IMR-90 (cell line): ENCODE measurements at regions not wholly inside any gene's neighbourhood (a gene's known extent, or its start where the extent isn't known, plus 50 kb on each side); places are given as distances from the start of the nearest gene placed in this dataset.

Experiments used
- ATAC-seq: fragments of 200-7000 bp; cut with Tn5 transposase; 2 replicates; pipeline ENCODE4 v1.9.1; 2020; ENCODE audit warnings: low read depth, mild to moderate bottlenecking, moderate library complexity
- BruUV-seq: library from RNA; stranded (reverse); fragments of 400-500 nt; replicated peaks from 2 replicates; lab custom pipeline; 2021; lab: Mats Ljungman, UMichigan
- CTCF ChIA-PET: fragments of 300-600 bp; formaldehyde crosslinking; extraction: SDS; loops from one replicate; lab custom pipeline; 2021; ENCODE audit warnings: antibody characterized with exemption; lab: Yijun Ruan, JAX
- POLR2A ChIA-PET: fragments of 300-600 bp; sonication (Branson Sonifier 250); formaldehyde crosslinking; loops from one replicate; lab custom pipeline; 2022; ENCODE audit warnings: antibody characterized with exemption; ENCODE audit not compliant: unreplicated experiment; lab: Charles Lee
- DNase-seq: peaks from one replicate; pipeline ENCODE4 v3.0.0; 2013
- H2AFZ ChIP-seq: replicated peaks from 2 replicates; pipeline ENCODE3; 2013; ENCODE audit warnings: low read length, mild to moderate bottlenecking; ENCODE audit not compliant: poor library complexity
- H2AK5ac ChIP-seq: 2 replicates; pipeline ENCODE4 v1.6.1; 2013; ENCODE audit warnings: low read depth, low read length, inconsistent platforms
- H2AK9ac ChIP-seq: replicated peaks from 2 replicates; pipeline ENCODE3; 2013; ENCODE audit warnings: mild to moderate bottlenecking, low read depth, low read length, moderate library complexity; ENCODE audit not compliant: poor library complexity
- H2BK120ac ChIP-seq: 2 replicates; pipeline ENCODE4 v1.6.1; 2013; ENCODE audit warnings: low read depth, low read length, inconsistent platforms
- H2BK15ac ChIP-seq: 3 replicates; pipeline ENCODE4 v1.6.1; 2013; ENCODE audit warnings: low read depth, low read length, inconsistent platforms
- H2BK20ac ChIP-seq: 2 replicates; pipeline ENCODE4 v1.6.1; 2013; ENCODE audit warnings: low read depth, mild to moderate bottlenecking, inconsistent platforms, low read length, moderate library complexity
- H2BK5ac ChIP-seq: 2 replicates; pipeline ENCODE4 v1.6.1; 2013; ENCODE audit warnings: mild to moderate bottlenecking, low read depth, low read length, inconsistent platforms; ENCODE audit not compliant: poor library complexity, severe bottlenecking
- H3K14ac ChIP-seq: replicated peaks from 2 replicates; pipeline ENCODE4 v1.6.1; 2013; ENCODE audit warnings: low read depth, low read length, inconsistent platforms
- H3K18ac ChIP-seq: 2 replicates; pipeline ENCODE4 v1.6.1; 2013; ENCODE audit warnings: low read depth, low read length, control low read depth
- H3K23ac ChIP-seq: 2 replicates; pipeline ENCODE4 v1.6.1; 2013; ENCODE audit warnings: low read depth, low read length, inconsistent platforms
- H3K27ac ChIP-seq: 2 replicates; pipeline ENCODE4 v1.5.1; 2013; ENCODE audit warnings: mild to moderate bottlenecking, control low read depth, low read length; ENCODE audit not compliant: insufficient read depth
- H3K27me3 ChIP-seq: 2 replicates; pipeline ENCODE4 v1.6.1; 2013; ENCODE audit warnings: low read length; ENCODE audit not compliant: control insufficient read depth, insufficient read depth
- H3K36me3 ChIP-seq: 2 replicates; pipeline ENCODE4 v1.6.1; 2013; ENCODE audit warnings: low read length, mixed read lengths; ENCODE audit not compliant: control insufficient read depth, insufficient read depth
- H3K4ac ChIP-seq: 2 replicates; pipeline ENCODE4 v1.6.1; 2013; ENCODE audit warnings: low read depth, low read length, inconsistent platforms
- H3K4me1 ChIP-seq: 2 replicates; pipeline ENCODE4 v1.6.1; 2013; ENCODE audit warnings: low read length, mixed read lengths; ENCODE audit not compliant: control insufficient read depth, insufficient read depth
- H3K4me2 ChIP-seq: 2 replicates; pipeline ENCODE4 v1.6.1; 2013; ENCODE audit warnings: low read depth, mild to moderate bottlenecking, control low read depth, low read length, moderate library complexity
- H3K4me3 ChIP-seq: 2 replicates; pipeline ENCODE4 v1.5.1; 2013; ENCODE audit warnings: low read depth, mild to moderate bottlenecking, control low read depth, low read length, moderate library complexity; ENCODE audit not compliant: insufficient read depth
- H3K56ac ChIP-seq: 2 replicates; pipeline ENCODE4 v1.6.1; 2013; ENCODE audit warnings: low read length, inconsistent platforms; ENCODE audit not compliant: insufficient read depth; ENCODE audit errors: extremely low read depth
- H3K79me1 ChIP-seq, 2 experiments: 2 replicates each; pipeline ENCODE4 v1.6.1; 2013; ENCODE audit warnings: low read length in 2 of 2, inconsistent platforms in 1 of 2, low read depth in 1 of 2
- H3K9ac ChIP-seq: 2 replicates; pipeline ENCODE4 v1.6.1; 2013; ENCODE audit warnings: low read depth, low read length, control low read depth
- H3K9me1 ChIP-seq: 2 replicates; pipeline ENCODE4 v1.6.1; 2013; ENCODE audit warnings: low read length, inconsistent platforms; ENCODE audit not compliant: insufficient read depth
- H3K9me3 ChIP-seq: 2 replicates; pipeline ENCODE4 v1.6.1; 2013; ENCODE audit warnings: low read length; ENCODE audit not compliant: control insufficient read depth, insufficient read depth
- H4K20me1 ChIP-seq: 2 replicates; pipeline ENCODE4 v1.6.1; 2013; ENCODE audit warnings: low read length, inconsistent platforms; ENCODE audit not compliant: insufficient read depth
- H4K5ac ChIP-seq: 2 replicates; pipeline ENCODE4 v1.6.1; 2013; ENCODE audit warnings: mild to moderate bottlenecking, low read depth, low read length, control low read depth
- H4K8ac ChIP-seq, 2 experiments: 2 replicates each; pipeline ENCODE4 v1.6.1; 2013; ENCODE audit warnings: low read depth in 2 of 2, low read length in 2 of 2, control low read depth in 1 of 2, inconsistent platforms in 1 of 2
- H4K91ac ChIP-seq: 2 replicates; pipeline ENCODE4 v1.6.1; 2013; ENCODE audit warnings: low read depth, low read length, inconsistent platforms; ENCODE audit not compliant: insufficient read depth
- MAZ ChIP-seq: IDR thresholded peaks from 2 replicates; pipeline ENCODE4 v1.6.1; 2012; ENCODE audit warnings: low read depth, mild to moderate bottlenecking, low read length, improper control_type of control experiment, moderate library complexity, borderline replicate concordance
- dilution Hi-C: fragments of 300-500 bp; cut with HindIII; formaldehyde crosslinking; loops from one replicate; pipeline ENCODE4 v1.14.3; 2018; ENCODE audit warnings: low sequenced_read_pairs; ENCODE audit not compliant: unreplicated experiment
- in situ Hi-C: fragments of 300-500 bp; cut with MboI; formaldehyde crosslinking; loops from 3 replicates; pipeline ENCODE4 v1.14.3; 2019; ENCODE audit warnings: low sequenced_read_pairs, inconsistent platforms, mixed read lengths
- intact Hi-C: fragments of 100-400 bp; cut with micrococcal nuclease; formaldehyde crosslinking; loops from 2 replicates; pipeline ENCODE4 v1.10.0; 2022

- in situ Hi-C loops: no loop called here
- Histone ChIP-seq H2BK120ac (no peak overlapping the region), H2AK9ac (no peak overlapping the region), H2BK5ac (no peak overlapping the region), H3K27ac (no peak overlapping the region), H2BK15ac (peak overlapping the region; percentile 4; the same call in 1 of the 3 replicates), H3K9me3 (peaks cover 12% of the 10 kb centered on the region), H3K4me1 (peaks cover 3% of the 10 kb centered on the region), H3K23ac (no peak overlapping the region), H3K14ac (no peak overlapping the region), H3K27me3 (no peaks in the 10 kb centered on the region), H3K79me1 (no peaks in the 10 kb centered on the region), H3K9me1 (no peaks in the 10 kb centered on the region), H3K9ac (no peak overlapping the region), H3K36me3 (no peaks in the 10 kb centered on the region), H3K4me2 (no peak overlapping the region), H2BK20ac (0 out of 2 replicates have a peak overlapping the region, but pooled peaks have one; percentile 5), H4K91ac (no peak overlapping the region), H3K56ac (no peak overlapping the region), H3K18ac (no peak overlapping the region), H4K5ac (no peak overlapping the region), H3K4me3 (no peak overlapping the region), H3K4ac (no peak overlapping the region), H4K20me1 (no peaks in the 10 kb centered on the region), H2AFZ (no peak overlapping the region), H4K8ac (no peak overlapping the region), H2AK5ac (no peak overlapping the region)
- no peak for DNase-seq
- BruUV-seq: no TSS peak
- dilution Hi-C loops: no loop called here
- intact Hi-C loops: no loop called here
- ChIA-PET CTCF (no interaction called here), POLR2A (no interaction called here)
- ATAC-seq: no peak
- TF ChIP-seq MAZ: no peak
These were observed 169.6 kb upstream of the NDUFV2 start for GRCh38 chr18:8932866-8933265.
